Naive thymus-derived CD4-positive, alpha-beta T cell (primary cell): ENCODE measurements at regions not wholly inside any gene's neighbourhood (a gene's known extent, or its start where the extent isn't known, plus 50 kb on each side); places are given as distances from the start of the nearest gene placed in this dataset.

Source experiments
- ATAC-seq: fragments of 150-1000 bp; cut with Tn5 transposase; 2 replicates; pipeline ENCODE4 v1.10.0; 2021; ENCODE audit warnings: mild to moderate bottlenecking, moderate library complexity
- CTCF ChIA-PET: fragments of 350-600 bp; sonication (Branson Sonifier 250); formaldehyde crosslinking; loops from one replicate; lab custom pipeline; 2021; ENCODE audit warnings: antibody characterized with exemption; lab: Charles Lee
- POLR2A ChIA-PET: fragments of 350-600 bp; sonication (Branson Sonifier 250); formaldehyde crosslinking; loops from one replicate; lab custom pipeline; 2021; ENCODE audit warnings: antibody characterized with exemption, inconsistent platforms; lab: Charles Lee
- DNase-seq, 9 donors: peaks; one replicate each; pipeline versions ENCODE4 v3.0.0 to v3.0.0-alpha.2; 2020 to 2022; ENCODE audit warnings: mixed read lengths in 1 of 9
- H3K27ac ChIP-seq: one replicate; pipeline ENCODE4 v1.7.0; 2013; ENCODE audit warnings: mild to moderate bottlenecking, low read depth, low read length, moderate library complexity
- H3K27me3 ChIP-seq, 2 donors: one replicate each; pipeline ENCODE4 v1.7.0; 2013; ENCODE audit warnings: low read length in 2 of 2, mild to moderate bottlenecking in 2 of 2, moderate library complexity in 2 of 2; ENCODE audit not compliant: control insufficient read depth in 2 of 2, insufficient read depth in 2 of 2
- H3K36me3 ChIP-seq, 3 experiments: 1 replicate in 2 of 3; 2 replicates in 1 of 3; pipeline ENCODE4 v1.7.0; 2013; ENCODE audit warnings: low read length in 3 of 3, mild to moderate bottlenecking in 3 of 3, moderate library complexity in 1 of 3; ENCODE audit not compliant: insufficient read depth in 3 of 3, control insufficient read depth in 2 of 3
- H3K4me1 ChIP-seq, 2 donors: one replicate each; pipeline ENCODE4 v1.7.0; 2013; ENCODE audit warnings: low read length in 2 of 2, mild to moderate bottlenecking in 2 of 2, moderate library complexity in 1 of 2; ENCODE audit not compliant: control insufficient read depth in 2 of 2, insufficient read depth in 2 of 2
- H3K4me3 ChIP-seq: 2 replicates; pipeline ENCODE4 v1.7.0; 2013; ENCODE audit warnings: mild to moderate bottlenecking, low read length
- H3K9me3 ChIP-seq, 3 experiments: 1 replicate in 2 of 3; 2 replicates in 1 of 3; pipeline ENCODE4 v1.7.0; 2013; ENCODE audit warnings: low read length in 3 of 3; ENCODE audit not compliant: control insufficient read depth in 2 of 3
- H3K27ac Mint-ChIP-seq, 9 donors: one replicate each; pipeline ENCODE4 v1.8.0; 2020 to 2022; ENCODE audit warnings: mixed read lengths in 9 of 9, mild to moderate bottlenecking in 8 of 9, moderate library complexity in 5 of 9, inconsistent platforms in 2 of 9
- H3K27me3 Mint-ChIP-seq, 5 donors: one replicate each; pipeline ENCODE4 v1.8.0; 2021 to 2022; ENCODE audit warnings: mixed read lengths in 5 of 5, mild to moderate bottlenecking in 1 of 5
- H3K36me3 Mint-ChIP-seq, 5 donors: one replicate each; pipeline ENCODE4 v1.8.0; 2020 to 2022; ENCODE audit warnings: mixed read lengths in 5 of 5, mild to moderate bottlenecking in 3 of 5, inconsistent platforms in 1 of 5
- H3K4me1 Mint-ChIP-seq, 7 donors: one replicate each; pipeline ENCODE4 v1.8.0; 2020 to 2022; ENCODE audit warnings: mixed read lengths in 7 of 7, mild to moderate bottlenecking in 3 of 7, inconsistent platforms in 1 of 7
- H3K4me3 Mint-ChIP-seq, 10 donors: one replicate each; pipeline ENCODE4 v1.8.0; 2020 to 2022; ENCODE audit warnings: mild to moderate bottlenecking in 10 of 10, mixed read lengths in 10 of 10, moderate library complexity in 6 of 10, inconsistent platforms in 2 of 10
- H3K9me3 Mint-ChIP-seq, 11 donors: one replicate each; pipeline ENCODE4 v1.8.0; 2020 to 2022; ENCODE audit warnings: mixed read lengths in 11 of 11, mild to moderate bottlenecking in 4 of 11, inconsistent platforms in 1 of 11, moderate library complexity in 1 of 11
- intact Hi-C, 2 donors: fragments of 100-400 bp; cut with micrococcal nuclease; formaldehyde crosslinking; loops; one replicate each; pipeline ENCODE4 v1.15.1; 2023

- no peak overlapping the region for H3K27ac ChIP-seq
- H3K27ac Mint-ChIP-seq: no peak overlapping the region
- ATAC-seq: no peak
- H3K4me3 Mint-ChIP-seq: no peak overlapping the region
- POLR2A ChIA-PET: no interaction called here
- H3K9me3 Mint-ChIP-seq: peaks cover 0 to 17% (median 4%) of the 10 kb centered on the region in 11 donors
- H3K36me3 ChIP-seq: no peaks in the 10 kb centered on the region
- H3K36me3 Mint-ChIP-seq: no peaks in the 10 kb centered on the region
- no peaks in the 10 kb centered on the region for H3K27me3 ChIP-seq
- H3K4me3 ChIP-seq: no peak overlapping the region
- H3K4me1 ChIP-seq: no peaks in the 10 kb centered on the region
- H3K9me3 ChIP-seq: no peaks in the 10 kb centered on the region
- intact Hi-C loops: no loop called here
- H3K27me3 Mint-ChIP-seq: no peaks in the 10 kb centered on the region
- no peaks in the 10 kb centered on the region for H3K4me1 Mint-ChIP-seq
- CTCF ChIA-PET: no interaction called here
- DNase-seq: no peak
These were observed 479.4 kb downstream of the RASEF start for GRCh38 chr9:82583524-82583923.

- no peaks in the 10 kb centered on the region for H3K27me3 Mint-ChIP-seq
- H3K4me3 Mint-ChIP-seq: no peak overlapping the region
- Histone ChIP-seq H3K4me1 (no peaks in the 10 kb centered on the region), H3K27me3 (no peaks in the 10 kb centered on the region), H3K9me3 (no peaks in the 10 kb centered on the region), H3K36me3 (no peaks in the 10 kb centered on the region), H3K4me3 (no peak overlapping the region), H3K27ac (no peak overlapping the region)
- no peaks in the 10 kb centered on the region for H3K36me3 Mint-ChIP-seq
- no peak overlapping the region for H3K27ac Mint-ChIP-seq
- ChIA-PET CTCF (no interaction called here), POLR2A (no interaction called here)
- no peaks in the 10 kb centered on the region for H3K4me1 Mint-ChIP-seq
- ATAC-seq (no peak), DNase-seq (no peak)
- H3K9me3 Mint-ChIP-seq: peaks cover 0 to 13% (median 4%) of the 10 kb centered on the region in 11 donors
- intact Hi-C loops: no loop called here
These were observed 478.5 kb downstream of the RASEF start for GRCh38 chr9:82584349-82584863.

GRCh38 chr9:82586918-82587356 lies 476.0 kb downstream of the RASEF start:
- no peaks in the 10 kb centered on the region for H3K27me3 ChIP-seq
- no peak for ATAC-seq
- H3K4me3 ChIP-seq: no peak overlapping the region
- Mint-ChIP-seq H3K4me3 (no peak overlapping the region), H3K36me3 (no peaks in the 10 kb centered on the region), H3K4me1 (no peaks in the 10 kb centered on the region), H3K27ac (no peak overlapping the region), H3K27me3 (no peaks in the 10 kb centered on the region), H3K9me3 (peaks cover 0 to 16% (median 2%) of the 10 kb centered on the region in 11 donors)
- H3K36me3 ChIP-seq: no peaks in the 10 kb centered on the region
- no peaks in the 10 kb centered on the region for H3K9me3 ChIP-seq
- POLR2A ChIA-PET: no interaction called here
- CTCF ChIA-PET: no interaction called here
- intact Hi-C loops: no loop called here
- H3K4me1 ChIP-seq: no peaks in the 10 kb centered on the region
- no peak overlapping the region for H3K27ac ChIP-seq
- no peak for DNase-seq

GRCh38 chr9:82588301-82589180 lies 474.4 kb downstream of the RASEF start:
- Mint-ChIP-seq H3K27me3 (no peaks in the 10 kb centered on the region), H3K4me1 (no peaks in the 10 kb centered on the region), H3K9me3 (peaks cover 0 to 19% (median under 1%) of the 10 kb centered on the region in 11 donors), H3K27ac (no peak overlapping the region), H3K36me3 (no peaks in the 10 kb centered on the region), H3K4me3 (no peak overlapping the region)
- CTCF ChIA-PET: no interaction called here
- no peak overlapping the region for H3K27ac ChIP-seq
- DNase-seq (no peak), ATAC-seq (no peak)
- intact Hi-C loops: no loop called here
- no peak overlapping the region for H3K4me3 ChIP-seq
- H3K4me1 ChIP-seq: no peaks in the 10 kb centered on the region
- POLR2A ChIA-PET: no interaction called here
- no peaks in the 10 kb centered on the region for H3K27me3 ChIP-seq
- H3K9me3 ChIP-seq: no peaks in the 10 kb centered on the region
- no peaks in the 10 kb centered on the region for H3K36me3 ChIP-seq

- H3K36me3 Mint-ChIP-seq: no peaks in the 10 kb centered on the region
- intact Hi-C loops: no loop called here
- ATAC-seq: no peak
- H3K27me3 ChIP-seq: no peaks in the 10 kb centered on the region
- no peak overlapping the region for H3K27ac Mint-ChIP-seq
- H3K4me1 Mint-ChIP-seq: no peaks in the 10 kb centered on the region
- H3K27me3 Mint-ChIP-seq: no peaks in the 10 kb centered on the region
- no peak for DNase-seq
- H3K9me3 Mint-ChIP-seq: peaks cover 0 to 14% (median 4%) of the 10 kb centered on the region in 11 donors
- H3K4me3 Mint-ChIP-seq: no peak overlapping the region
- no peak overlapping the region for H3K27ac ChIP-seq
- H3K4me1 ChIP-seq: no peaks in the 10 kb centered on the region
- no peak overlapping the region for H3K4me3 ChIP-seq
- no peaks in the 10 kb centered on the region for H3K36me3 ChIP-seq
- CTCF ChIA-PET: no interaction called here
- POLR2A ChIA-PET: no interaction called here
- H3K9me3 ChIP-seq: no peaks in the 10 kb centered on the region
These were observed 472.1 kb downstream of the RASEF start for GRCh38 chr9:82590845-82591244.

GRCh38 chr9:82593501-82593900 lies 469.4 kb downstream of the RASEF start:
- intact Hi-C loops: no loop called here
- no peak overlapping the region for H3K27ac Mint-ChIP-seq
- CTCF ChIA-PET: no interaction called here
- H3K9me3 Mint-ChIP-seq: peaks cover 0 to 12% (median 4%) of the 10 kb centered on the region in 11 donors
- no peak overlapping the region for H3K27ac ChIP-seq
- POLR2A ChIA-PET: no interaction called here
- no peaks in the 10 kb centered on the region for H3K27me3 Mint-ChIP-seq
- ATAC-seq: no peak
- H3K36me3 ChIP-seq: no peaks in the 10 kb centered on the region
- no peak overlapping the region for H3K4me3 ChIP-seq
- no peaks in the 10 kb centered on the region for H3K4me1 ChIP-seq
- H3K4me1 Mint-ChIP-seq: no peaks in the 10 kb centered on the region
- H3K36me3 Mint-ChIP-seq: no peaks in the 10 kb centered on the region
- H3K9me3 ChIP-seq: no peaks in the 10 kb centered on the region
- H3K27me3 ChIP-seq: no peaks in the 10 kb centered on the region
- no peak overlapping the region for H3K4me3 Mint-ChIP-seq
- no peak for DNase-seq
